IPS DF 19.7 (cell line): ENCODE measurements at regions not wholly inside any gene's neighbourhood (a gene's known extent, or its start where the extent isn't known, plus 50 kb on each side); places are given as distances from the start of the nearest gene placed in this dataset.
"Not testable (repeated sequence)": the region's sequence is repeated elsewhere in the genome, so short reads cannot be mapped to it uniquely, and the experiment has no call there.

Source experiments
- DNase-seq: peaks from one replicate; pipeline ENCODE4 v3.0.0-alpha.2; 2013; ENCODE audit warnings: low read depth, low spot score

DNA sequence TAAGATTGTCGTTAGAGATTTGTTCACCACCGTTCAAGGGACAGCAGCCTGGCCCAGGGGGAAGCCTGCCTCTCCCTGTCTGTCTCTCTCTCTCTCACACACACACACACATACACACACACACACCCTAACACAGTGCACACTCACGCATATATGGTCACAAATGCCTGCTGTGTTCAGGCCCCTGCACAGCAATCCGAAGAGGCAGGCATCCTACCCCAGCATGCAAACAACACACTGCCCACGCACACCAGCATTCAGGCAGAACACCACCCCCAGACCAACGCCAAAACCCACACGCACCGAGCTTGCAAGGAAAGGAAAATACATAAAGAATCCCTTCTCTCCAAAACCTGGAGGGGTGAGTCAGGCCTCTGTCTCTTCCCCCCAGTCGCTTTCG lies 111.6 kb upstream of the FOXD4L5 start:
- not testable (repeated sequence) for DNase-seq

- DNase-seq = not testable (repeated sequence)
Observed at GRCh38 chr9:65395789-65396188, 110.8 kb upstream of the FOXD4L5 start.

DNA sequence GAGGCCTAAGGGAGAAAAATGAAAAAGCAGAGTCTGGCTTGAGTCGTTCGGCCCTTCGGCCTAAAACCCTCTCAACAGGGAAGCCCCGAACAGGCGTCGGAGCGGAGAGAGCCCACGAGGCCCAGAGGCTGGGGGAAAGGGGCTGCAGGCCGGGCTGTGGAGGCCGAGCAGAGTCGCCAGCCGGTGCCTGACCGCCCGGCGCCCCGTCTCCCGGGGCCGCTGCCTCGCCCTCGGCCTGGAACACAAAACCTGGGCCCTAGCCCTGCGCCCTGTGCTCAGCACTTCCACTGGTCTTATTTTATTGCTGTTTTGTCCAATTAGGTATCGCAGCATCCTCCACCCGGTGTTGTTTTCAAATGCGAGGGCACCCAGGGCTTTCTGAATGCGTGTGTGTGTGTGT lies 110.1 kb upstream of the FOXD4L5 start:
- DNase-seq = not testable (repeated sequence)

DNA sequence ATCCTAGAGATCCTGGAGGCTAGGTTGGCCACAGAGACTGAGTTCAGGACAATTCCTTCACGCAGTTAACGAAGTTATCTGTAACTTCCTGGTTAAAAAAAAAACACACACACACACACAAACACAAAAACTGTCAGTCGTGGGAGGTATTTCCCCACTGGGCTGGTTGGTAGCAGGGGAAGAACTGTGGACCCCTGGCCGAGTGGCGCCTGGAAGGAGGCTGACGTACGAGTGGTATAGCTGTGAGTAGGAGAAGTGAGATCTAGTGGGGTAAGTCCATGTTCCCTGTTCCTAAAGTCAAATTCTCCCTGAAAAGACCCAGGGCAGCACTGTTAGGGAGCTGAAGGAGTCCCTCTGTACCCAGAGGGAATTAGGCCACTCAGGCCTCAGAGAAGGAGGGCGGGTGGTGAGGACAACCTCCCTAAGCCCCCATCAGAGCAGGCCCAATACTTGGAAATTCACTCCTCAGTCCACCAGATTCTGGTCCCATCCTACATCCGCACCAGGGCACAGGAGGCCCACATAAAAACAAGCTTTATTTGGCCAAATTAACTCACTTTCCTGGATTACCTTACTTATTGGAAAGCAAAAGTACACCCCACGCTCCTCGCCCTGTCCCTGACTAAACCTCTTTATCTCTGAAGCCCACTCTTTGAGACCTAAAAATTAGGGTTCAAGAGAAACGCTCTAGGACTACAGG lies 108.3 kb upstream of the FOXD4L5 start:
- DNase-seq = not testable (repeated sequence)

GRCh38 chr9:65392611-65393010 lies 107.6 kb upstream of the FOXD4L5 start:
- not testable (repeated sequence) for DNase-seq

- not testable (repeated sequence) for DNase-seq
Observed at GRCh38 chr9:65389710-65390109, 104.7 kb upstream of the FOXD4L5 start.

- not testable (repeated sequence) for DNase-seq
Observed at GRCh38 chr9:65389216-65389615, 104.2 kb upstream of the FOXD4L5 start.

DNA sequence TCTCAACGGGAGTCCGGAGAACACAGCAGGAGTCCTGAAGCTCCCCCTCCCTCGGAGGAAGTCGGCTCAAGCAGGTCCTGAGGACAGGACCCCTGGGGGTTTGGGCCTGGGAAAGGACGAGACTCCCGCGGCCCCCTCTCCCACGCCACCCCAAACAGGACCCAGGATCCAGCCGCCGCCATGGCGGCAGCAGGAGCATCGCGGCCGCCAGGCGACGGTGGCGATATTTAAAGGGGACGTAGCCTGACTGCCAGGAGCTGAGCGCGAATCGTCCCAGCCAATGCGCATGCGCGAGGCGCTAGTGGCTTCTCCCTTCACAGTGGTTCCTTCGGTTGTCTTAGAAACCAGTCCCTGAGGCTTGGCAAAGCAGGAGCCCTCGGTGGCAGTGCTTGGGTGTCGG lies 101.7 kb upstream of the FOXD4L5 start:
- DNase-seq = peak; percentile 12

- DNase-seq = not testable (repeated sequence)
Observed at GRCh38 chr9:65386191-65386590, 101.2 kb upstream of the FOXD4L5 start.

DNA sequence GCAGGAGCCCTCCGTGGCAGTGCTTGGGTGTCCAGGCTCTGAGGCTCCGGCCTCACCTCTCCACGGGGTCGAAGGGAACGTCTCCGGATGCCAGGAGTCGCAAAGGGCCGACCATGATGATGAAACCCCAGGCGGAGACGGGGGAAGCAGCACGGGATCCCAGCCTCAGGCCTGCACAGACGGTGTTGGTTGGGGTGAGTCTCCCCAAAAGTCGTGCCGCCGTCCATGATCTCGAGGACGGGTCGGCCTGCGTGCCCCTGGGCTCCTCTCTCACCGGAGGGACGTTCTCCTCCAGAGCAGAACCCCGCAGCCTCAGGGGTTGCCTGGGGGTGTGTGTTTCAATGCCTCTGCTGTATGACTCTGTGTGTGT lies 100.6 kb upstream of the FOXD4L5 start:
- DNase-seq = not testable (repeated sequence)

GRCh38 chr9:65384759-65385654 lies 100.0 kb upstream of the FOXD4L5 start:
- DNase-seq = not testable (repeated sequence)

DNA sequence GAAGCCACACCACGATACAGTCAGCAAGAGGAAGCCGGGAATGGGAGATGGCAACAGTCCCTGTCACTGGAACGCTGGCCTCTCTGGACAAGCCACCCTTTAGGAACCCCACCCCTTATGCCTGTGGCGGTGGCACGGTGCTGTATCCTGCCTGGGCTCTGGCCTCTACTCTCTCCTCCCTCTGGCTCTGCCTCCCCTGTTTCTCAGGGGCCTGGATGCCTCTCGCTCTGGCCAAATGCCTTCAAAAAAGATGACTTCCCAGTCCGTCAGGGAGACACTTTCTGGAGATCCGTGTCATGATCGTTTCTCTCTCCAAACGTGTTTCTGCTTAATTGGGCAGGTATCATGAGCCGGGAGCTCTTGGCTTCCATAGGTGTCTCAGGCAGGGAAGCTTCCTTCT lies 99.1 kb upstream of the FOXD4L5 start:
- DNase-seq = not testable (repeated sequence)

GRCh38 chr9:65383646-65384045 lies 98.6 kb upstream of the FOXD4L5 start:
- not testable (repeated sequence) for DNase-seq

DNA sequence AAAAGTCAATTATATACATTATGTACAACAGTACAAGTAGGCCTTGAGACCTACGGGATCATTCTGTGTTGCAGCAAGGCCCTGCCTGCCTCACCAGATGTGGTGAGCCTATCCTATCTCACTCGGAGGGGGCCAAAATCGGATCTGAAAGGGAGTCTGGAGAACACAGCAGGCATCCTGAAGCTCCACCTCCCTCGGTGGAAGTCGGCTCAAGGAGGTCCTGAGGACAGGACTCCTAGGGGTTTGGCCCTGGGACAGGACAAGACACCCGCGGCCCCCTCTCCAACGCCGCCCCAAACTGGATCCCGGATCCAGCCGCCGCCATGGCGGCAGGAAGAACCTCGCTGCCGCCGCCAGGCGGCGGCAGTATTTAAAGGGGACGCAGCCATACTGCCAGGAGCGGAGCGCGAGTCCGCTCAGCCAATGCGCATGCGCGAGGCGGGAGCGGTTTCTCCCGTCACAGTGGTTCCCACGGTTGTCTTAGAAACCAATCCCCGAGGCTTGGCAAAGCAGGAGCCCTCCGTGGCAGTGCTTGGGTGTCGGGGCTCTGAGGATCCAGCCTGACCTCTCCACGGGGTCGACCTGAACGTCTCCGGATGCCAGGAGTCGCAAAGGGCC lies 97.8 kb upstream of the FOXD4L5 start:
- DNase-seq = not testable (repeated sequence)
